B cell (primary cell): ENCODE measurements at regions not wholly inside any gene's neighbourhood (a gene's known extent, or its start where the extent isn't known, plus 50 kb on each side); places are given as distances from the start of the nearest gene placed in this dataset.

Source experiments
- ATAC-seq: fragments of 200-7000 bp; cut with Tn5 transposase; one replicate; pipeline ENCODE4 v1.10.0; 2021; ENCODE audit warnings: low read depth, mild to moderate bottlenecking, moderate number of reproducible peaks, moderate library complexity
- CTCF ChIA-PET: fragments of 350-600 bp; sonication (Branson Sonifier 250); formaldehyde crosslinking; loops from one replicate; lab custom pipeline; 2021; ENCODE audit warnings: antibody characterized with exemption, inconsistent platforms; lab: Charles Lee
- POLR2A ChIA-PET: fragments of 350-600 bp; sonication (Branson Sonifier 250); formaldehyde crosslinking; loops from one replicate; lab custom pipeline; 2021; ENCODE audit warnings: antibody characterized with exemption; lab: Charles Lee
- DNase-seq: peaks from one replicate; pipeline ENCODE4 v3.0.0; 2013
- H2AFZ ChIP-seq: 2 replicates; pipeline ENCODE4 v1.6.1; 2012; ENCODE audit warnings: mild to moderate bottlenecking, low read depth, low read length; ENCODE audit not compliant: insufficient read depth, poor library complexity, severe bottlenecking
- H3K27ac ChIP-seq, 2 donors: 1 replicate in 1 of 2; 2 replicates in 1 of 2; pipeline ENCODE4 v1.5.1; 2012 to 2013; ENCODE audit warnings: low read length in 2 of 2, mild to moderate bottlenecking in 2 of 2, moderate library complexity in 1 of 2
- H3K27me3 ChIP-seq, 4 experiments: fragments of 200-600 bp in 1 of 4; sonication (generic) in 1 of 4; replicated peaks in 1 of 4; 1 replicate in 2 of 4; 2 replicates in 2 of 4; pipeline versions ENCODE4 v1.6.1 to v1.7.0; 2013 to 2016; ENCODE audit warnings: low read length in 3 of 4, mild to moderate bottlenecking in 2 of 4, mixed read lengths in 1 of 4, moderate library complexity in 1 of 4; ENCODE audit not compliant: insufficient read depth in 4 of 4, control insufficient read depth in 3 of 4; ENCODE audit errors: control extremely low read depth in 1 of 4
- H3K36me3 ChIP-seq, 2 experiments: replicated peaks in 1 of 2; 1 replicate in 1 of 2; 2 replicates in 1 of 2; pipeline versions ENCODE4 v1.6.1 to v1.7.1; 2013; ENCODE audit warnings: low read length in 1 of 2; ENCODE audit not compliant: insufficient read depth in 2 of 2, control insufficient read depth in 1 of 2; ENCODE audit errors: control extremely low read depth in 1 of 2, extremely low read depth in 1 of 2
- H3K4me1 ChIP-seq, 2 donors: fragments of 200-600 bp in 1 of 2; sonication (generic) in 1 of 2; 1 replicate in 1 of 2; 2 replicates in 1 of 2; pipeline versions ENCODE4 v1.5.1 to v1.6.1; 2013 to 2017; ENCODE audit warnings: low read length in 2 of 2; ENCODE audit not compliant: control insufficient read depth in 2 of 2, insufficient read depth in 2 of 2
- H3K4me2 ChIP-seq: replicated peaks from 2 replicates; pipeline ENCODE3; 2012; ENCODE audit warnings: mild to moderate bottlenecking, low read depth, low read length; ENCODE audit not compliant: poor library complexity, severe bottlenecking
- H3K4me3 ChIP-seq, 5 experiments: fragments of 200-600 bp in 1 of 5; sonication (generic) in 1 of 5; 1 replicate in 3 of 5; 2 replicates in 2 of 5; pipeline versions ENCODE4 v1.5.1 to v1.7.0; 2011 to 2016; ENCODE audit warnings: low read length in 4 of 5, mild to moderate bottlenecking in 4 of 5, low read depth in 2 of 5, control low read depth in 1 of 5, moderate library complexity in 1 of 5; ENCODE audit not compliant: insufficient read depth in 1 of 5; ENCODE audit errors: control extremely low read depth in 1 of 5, extremely low read depth in 1 of 5
- H3K79me2 ChIP-seq: fragments of 200-600 bp; sonication (generic); one replicate; pipeline ENCODE4 v1.6.0; 2016; ENCODE audit warnings: low read length; ENCODE audit not compliant: control insufficient read depth, insufficient read depth
- H3K9ac ChIP-seq: fragments of 200-600 bp; sonication (generic); 2 replicates; pipeline ENCODE4 v1.6.1; 2017; ENCODE audit warnings: mild to moderate bottlenecking, low read length, moderate library complexity
- H3K9me3 ChIP-seq, 3 donors: one replicate each; pipeline versions ENCODE4 v1.6.1 to v1.7.1; 2013; ENCODE audit warnings: low read length in 2 of 3; ENCODE audit not compliant: control insufficient read depth in 2 of 3, insufficient read depth in 1 of 3; ENCODE audit errors: control extremely low read depth in 1 of 3
- H4K20me1 ChIP-seq: 2 replicates; pipeline ENCODE4 v1.6.0; 2012; ENCODE audit warnings: mild to moderate bottlenecking, low read length; ENCODE audit not compliant: insufficient read depth, control insufficient read depth, poor library complexity, severe bottlenecking
- H3K27ac Mint-ChIP-seq: one replicate; pipeline ENCODE4 v1.8.0; 2021; ENCODE audit warnings: mixed read lengths
- H3K27me3 Mint-ChIP-seq: one replicate; pipeline ENCODE4 v1.8.0; 2021; ENCODE audit warnings: mixed read lengths
- H3K4me1 Mint-ChIP-seq: one replicate; pipeline ENCODE4 v1.8.0; 2021; ENCODE audit warnings: mixed read lengths
- H3K4me3 Mint-ChIP-seq: one replicate; pipeline ENCODE4 v1.8.0; 2021; ENCODE audit warnings: mixed read lengths
- H3K9me3 Mint-ChIP-seq: one replicate; pipeline ENCODE4 v1.8.0; 2022; ENCODE audit warnings: mixed read lengths; ENCODE audit not compliant: insufficient read depth
- EZH2 ChIP-seq: IDR thresholded peaks from 2 replicates; pipeline ENCODE4 v1.6.1; 2012; ENCODE audit warnings: borderline replicate concordance, low read depth, mild to moderate bottlenecking, moderate library complexity, low read length; ENCODE audit not compliant: insufficient read depth, poor library complexity, severe bottlenecking
- WGBS: methylation state at CpG from one replicate; pipeline ENCODE4 v1.1.5; 2013; ENCODE audit warnings: missing lambda C conversion rate; ENCODE audit not compliant: insufficient coverage; 5-methylcytosine and 5-hydroxymethylcytosine counted together
- intact Hi-C: fragments of 100-400 bp; cut with micrococcal nuclease; formaldehyde crosslinking; loops from one replicate; pipeline ENCODE4 v1.10.0; 2022
- TF ChIP-seq, protein P1 (sequence below): fragments of 200-600 bp; IDR thresholded peaks from one replicate; pipeline ENCODE4 v1.8.0; 2022; ENCODE audit warnings: antibody characterized with exemption, mild to moderate bottlenecking

DNA sequence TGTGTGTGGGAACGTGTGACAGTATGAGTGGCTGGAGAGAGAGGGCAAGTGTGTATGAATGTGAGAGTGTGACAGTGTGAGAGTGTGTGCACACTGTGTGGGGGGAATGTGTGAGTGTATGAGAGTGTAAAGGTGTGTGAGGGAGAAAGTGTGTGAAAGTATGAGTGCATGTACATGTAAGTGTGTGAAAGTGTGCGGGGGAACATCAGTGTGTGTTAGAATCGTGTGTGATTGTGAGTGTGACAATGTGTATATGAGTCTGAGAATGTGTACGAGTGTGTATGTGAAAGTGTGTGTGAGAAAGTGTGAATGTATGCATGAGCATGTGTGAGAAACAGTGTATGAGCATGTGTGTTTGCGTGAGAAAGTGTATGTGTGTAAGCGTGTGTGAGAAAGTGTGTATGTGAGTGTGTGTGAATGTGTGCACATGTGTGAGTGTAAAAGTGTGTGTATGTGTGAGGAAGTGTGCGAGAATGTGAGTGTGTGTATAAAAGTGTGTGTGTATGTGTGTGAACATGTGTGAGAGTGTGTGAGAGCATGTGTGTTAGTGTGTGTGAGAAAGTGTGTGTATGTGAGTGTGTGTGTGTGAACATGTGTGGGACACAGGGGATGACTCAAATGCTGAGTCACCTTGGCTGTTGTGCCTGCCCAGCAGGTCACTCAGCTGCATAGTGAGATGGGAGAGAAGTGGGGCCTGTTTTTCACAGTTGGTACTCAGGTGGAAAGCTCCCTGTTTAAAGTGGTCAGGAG is 220.5 kb upstream of the TBX3 start:
- no peaks in the 10 kb centered on the region for H3K4me1 Mint-ChIP-seq
- Histone ChIP-seq H3K9me3 (peaks cover 0 to 5% (median 0%) of the 10 kb centered on the region in 3 donors), H3K4me3 (no peak overlapping the region), H3K36me3 (no peaks in the 10 kb centered on the region), H3K4me2 (no peak overlapping the region), H3K9ac (no peak overlapping the region), H3K79me2 (no peaks in the 10 kb centered on the region), H3K27me3 (no peaks in the 10 kb centered on the region), H3K27ac (no peak overlapping the region), H3K4me1 (no peaks in the 10 kb centered on the region), H2AFZ (no peak overlapping the region), H4K20me1 (no peaks in the 10 kb centered on the region)
- no peak for DNase-seq
- TF ChIP-seq, protein P1, sequence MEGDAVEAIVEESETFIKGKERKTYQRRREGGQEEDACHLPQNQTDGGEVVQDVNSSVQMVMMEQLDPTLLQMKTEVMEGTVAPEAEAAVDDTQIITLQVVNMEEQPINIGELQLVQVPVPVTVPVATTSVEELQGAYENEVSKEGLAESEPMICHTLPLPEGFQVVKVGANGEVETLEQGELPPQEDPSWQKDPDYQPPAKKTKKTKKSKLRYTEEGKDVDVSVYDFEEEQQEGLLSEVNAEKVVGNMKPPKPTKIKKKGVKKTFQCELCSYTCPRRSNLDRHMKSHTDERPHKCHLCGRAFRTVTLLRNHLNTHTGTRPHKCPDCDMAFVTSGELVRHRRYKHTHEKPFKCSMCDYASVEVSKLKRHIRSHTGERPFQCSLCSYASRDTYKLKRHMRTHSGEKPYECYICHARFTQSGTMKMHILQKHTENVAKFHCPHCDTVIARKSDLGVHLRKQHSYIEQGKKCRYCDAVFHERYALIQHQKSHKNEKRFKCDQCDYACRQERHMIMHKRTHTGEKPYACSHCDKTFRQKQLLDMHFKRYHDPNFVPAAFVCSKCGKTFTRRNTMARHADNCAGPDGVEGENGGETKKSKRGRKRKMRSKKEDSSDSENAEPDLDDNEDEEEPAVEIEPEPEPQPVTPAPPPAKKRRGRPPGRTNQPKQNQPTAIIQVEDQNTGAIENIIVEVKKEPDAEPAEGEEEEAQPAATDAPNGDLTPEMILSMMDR, result no peak
- TF ChIP-seq EZH2, result no peak
- H3K27ac Mint-ChIP-seq, result no peak overlapping the region
- ChIA-PET POLR2A (no interaction called here), CTCF (no interaction called here)
- H3K27me3 Mint-ChIP-seq, result no peaks in the 10 kb centered on the region
- 83% methylated on average over 7 of the region's 7 CpGs for WGBS
- H3K4me3 Mint-ChIP-seq, result no peak overlapping the region
- ATAC-seq, result no peak
- no peaks in the 10 kb centered on the region for H3K9me3 Mint-ChIP-seq
- intact Hi-C loops, result no loop called here

DNA sequence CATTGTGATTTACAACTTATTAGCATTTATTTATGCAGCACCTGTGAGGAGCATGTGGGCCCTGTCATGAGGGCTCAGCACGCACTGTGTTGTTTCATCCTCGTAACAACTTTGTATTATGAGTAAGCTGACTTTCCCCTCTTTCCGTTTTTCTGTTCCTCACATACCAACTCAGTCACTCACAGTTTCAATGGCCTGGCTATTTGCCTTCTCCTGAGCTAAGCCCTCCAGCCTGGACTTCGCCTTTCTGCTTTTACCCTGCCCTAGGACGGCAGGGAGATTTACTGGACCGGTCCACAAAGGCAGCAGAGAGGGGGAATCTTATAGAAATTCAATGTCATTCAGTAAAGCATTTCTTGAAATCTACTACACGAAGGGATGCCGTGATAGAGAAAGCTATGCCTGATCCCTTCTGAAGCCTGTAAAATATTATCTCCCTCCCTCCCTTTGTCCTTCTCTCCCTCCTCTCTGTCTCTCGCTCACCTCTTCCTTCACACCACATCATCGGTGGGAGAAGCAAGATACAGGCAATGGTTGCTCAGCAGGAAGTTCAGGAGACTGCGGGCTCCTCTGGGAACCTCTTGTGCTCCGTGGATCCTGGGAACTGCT is 219.2 kb upstream of the TBX3 start:
- no peak for DNase-seq
- Histone ChIP-seq H3K4me3 (no peak overlapping the region), H2AFZ (no peak overlapping the region), H3K27ac (no peak overlapping the region), H3K27me3 (no peaks in the 10 kb centered on the region), H3K9me3 (peaks cover 0 to 5% (median 0%) of the 10 kb centered on the region in 3 donors), H3K9ac (no peak overlapping the region), H4K20me1 (no peaks in the 10 kb centered on the region), H3K36me3 (no peaks in the 10 kb centered on the region), H3K4me2 (no peak overlapping the region), H3K79me2 (no peaks in the 10 kb centered on the region), H3K4me1 (no peaks in the 10 kb centered on the region)
- intact Hi-C loops, result no loop called here
- Mint-ChIP-seq H3K27ac (no peak overlapping the region), H3K27me3 (no peaks in the 10 kb centered on the region), H3K4me3 (no peak overlapping the region), H3K4me1 (no peaks in the 10 kb centered on the region), H3K9me3 (no peaks in the 10 kb centered on the region)
- CTCF ChIA-PET, result no interaction called here
- TF ChIP-seq, protein P1, result no peak
- TF ChIP-seq EZH2, result no peak
- no peak for ATAC-seq
- WGBS, result 17% methylated on average over 3 of the region's 12 CpGs
- POLR2A ChIA-PET, result no interaction called here
